DOHH2 (cell line): ENCODE measurements at regions not wholly inside any gene's neighbourhood (a gene's known extent, or its start where the extent isn't known, plus 50 kb on each side); places are given as distances from the start of the nearest gene placed in this dataset.

ENCODE experiments used
- EZH2phosphoT487 ChIP-seq: fragments of 200-600 bp; sonication (generic); IDR thresholded peaks from 2 replicates; pipeline ENCODE4 v1.6.1; 2017; ENCODE audit warnings: borderline replicate concordance, mild to moderate bottlenecking, antibody characterized with exemption, low read length, moderate library complexity, mixed read lengths
- TF ChIP-seq, protein P1 (sequence below): fragments of 200-600 bp; sonication (generic); IDR thresholded peaks from one replicate; pipeline ENCODE4 v1.5.1; 2014; ENCODE audit warnings: antibody characterized with exemption, mild to moderate bottlenecking, low read depth, low read length; ENCODE audit not compliant: poor library complexity, severe bottlenecking

DNA sequence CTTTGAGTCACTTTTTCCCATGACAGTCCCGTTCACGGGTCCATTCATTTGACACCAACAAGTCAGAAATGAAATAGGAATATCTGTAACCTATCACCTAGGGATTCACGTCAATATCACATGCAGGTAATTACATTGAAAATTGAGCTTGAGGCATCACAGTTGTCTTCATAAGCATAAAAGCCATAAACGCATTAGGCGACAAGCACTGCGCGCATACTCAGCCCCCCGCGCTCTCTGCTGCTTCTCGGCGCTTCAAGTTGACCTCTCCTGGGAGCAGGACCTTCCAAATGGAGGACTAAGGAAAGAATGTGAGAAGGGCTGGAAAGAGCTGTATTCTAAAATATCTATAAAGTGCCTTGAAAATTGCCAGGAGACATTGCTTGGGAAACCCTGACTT, 130.5 kb upstream of the TNS3 start:
- TF ChIP-seq, protein P1, sequence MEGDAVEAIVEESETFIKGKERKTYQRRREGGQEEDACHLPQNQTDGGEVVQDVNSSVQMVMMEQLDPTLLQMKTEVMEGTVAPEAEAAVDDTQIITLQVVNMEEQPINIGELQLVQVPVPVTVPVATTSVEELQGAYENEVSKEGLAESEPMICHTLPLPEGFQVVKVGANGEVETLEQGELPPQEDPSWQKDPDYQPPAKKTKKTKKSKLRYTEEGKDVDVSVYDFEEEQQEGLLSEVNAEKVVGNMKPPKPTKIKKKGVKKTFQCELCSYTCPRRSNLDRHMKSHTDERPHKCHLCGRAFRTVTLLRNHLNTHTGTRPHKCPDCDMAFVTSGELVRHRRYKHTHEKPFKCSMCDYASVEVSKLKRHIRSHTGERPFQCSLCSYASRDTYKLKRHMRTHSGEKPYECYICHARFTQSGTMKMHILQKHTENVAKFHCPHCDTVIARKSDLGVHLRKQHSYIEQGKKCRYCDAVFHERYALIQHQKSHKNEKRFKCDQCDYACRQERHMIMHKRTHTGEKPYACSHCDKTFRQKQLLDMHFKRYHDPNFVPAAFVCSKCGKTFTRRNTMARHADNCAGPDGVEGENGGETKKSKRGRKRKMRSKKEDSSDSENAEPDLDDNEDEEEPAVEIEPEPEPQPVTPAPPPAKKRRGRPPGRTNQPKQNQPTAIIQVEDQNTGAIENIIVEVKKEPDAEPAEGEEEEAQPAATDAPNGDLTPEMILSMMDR, result no peak
- TF ChIP-seq EZH2phosphoT487, result no peak
